Activated CD8-positive, alpha-beta memory T cell treated with anti-CD3 and anti-CD28 coated beads for 36 hours (primary cell): ENCODE measurements at regions not wholly inside any gene's neighbourhood (a gene's known extent, or its start where the extent isn't known, plus 50 kb on each side); places are given as distances from the start of the nearest gene placed in this dataset.
"Not testable (repeated sequence)": the region's sequence is repeated elsewhere in the genome, so short reads cannot be mapped to it uniquely, and the experiment has no call there.

Experiments used
- CTCF ChIA-PET: fragments of 350-600 bp; sonication (Branson Sonifier 250); formaldehyde crosslinking; loops from one replicate; lab custom pipeline; 2021; ENCODE audit warnings: antibody characterized with exemption; lab: Charles Lee
- POLR2A ChIA-PET: fragments of 350-600 bp; sonication (Branson Sonifier 250); formaldehyde crosslinking; loops from one replicate; lab custom pipeline; 2021; ENCODE audit warnings: antibody characterized with exemption; lab: Charles Lee

DNA sequence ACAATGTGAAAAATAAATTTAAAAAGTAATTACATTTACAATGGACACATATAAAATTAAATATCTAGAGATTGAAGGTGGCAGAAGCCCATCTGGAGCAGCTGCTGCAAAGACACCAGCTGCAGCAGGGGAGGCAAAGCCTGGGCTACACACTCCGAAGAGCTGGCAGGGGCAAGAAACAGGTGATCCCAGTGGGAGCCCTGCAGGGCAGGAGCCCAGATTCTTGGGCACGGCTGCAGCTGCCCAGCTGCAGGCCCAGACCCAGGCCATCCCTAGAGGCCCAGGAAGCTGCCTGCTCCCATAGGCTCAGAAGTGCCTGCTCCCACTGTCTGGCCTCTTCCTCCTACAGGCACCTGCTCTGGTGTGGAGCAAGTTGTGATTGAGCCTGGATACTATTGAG is 1547.9 kb upstream of the SPRY2 start:
- POLR2A ChIA-PET: no interaction called here
- CTCF ChIA-PET: no interaction called here

DNA sequence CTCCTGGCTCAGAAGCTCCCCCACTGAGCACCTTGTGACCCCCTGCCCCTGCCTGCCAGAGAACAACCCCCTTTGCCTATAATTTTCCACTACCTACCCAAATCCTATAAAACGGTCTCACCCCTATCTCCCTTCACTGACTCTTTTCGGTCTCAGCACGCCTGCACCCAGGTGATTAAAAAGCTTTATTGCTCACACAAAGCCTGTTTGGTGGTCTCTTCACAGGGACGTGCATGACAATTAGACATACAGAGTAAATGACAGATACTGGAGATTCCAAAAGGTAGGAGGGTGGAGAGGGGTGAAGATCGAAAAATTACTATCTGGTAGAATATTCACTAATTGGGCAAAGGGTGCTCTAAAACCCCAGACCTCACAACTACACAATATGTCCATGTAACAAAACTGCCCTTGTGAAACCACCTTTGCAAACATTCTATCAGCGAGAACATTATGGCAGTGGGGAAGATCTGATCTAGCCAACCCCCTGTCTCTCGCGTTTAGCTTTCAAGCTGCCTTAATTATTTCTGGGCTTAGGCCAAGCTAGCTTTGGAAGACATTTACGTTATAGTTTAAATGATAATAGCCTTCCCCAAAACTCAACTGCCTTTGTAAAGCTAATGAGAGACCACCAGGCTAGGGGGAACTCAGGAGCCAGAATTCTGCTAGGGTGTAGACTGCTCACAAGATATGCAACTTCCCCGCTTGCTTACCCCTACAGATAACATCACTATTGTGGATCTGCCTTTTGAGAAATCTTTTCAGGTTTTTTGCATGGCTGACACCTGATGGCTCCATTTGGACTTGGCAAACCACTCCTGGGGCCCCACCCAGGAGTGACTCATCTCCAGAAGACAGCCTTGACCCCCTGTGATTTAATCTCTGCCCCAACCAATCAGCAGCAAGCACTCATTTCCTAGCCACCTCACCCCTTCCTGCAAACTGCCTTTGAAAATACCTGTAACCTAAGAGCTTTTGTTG is 1534.0 kb upstream of the SPRY2 start:
- POLR2A ChIA-PET: no interaction called here
- CTCF ChIA-PET: no interaction called here

DNA sequence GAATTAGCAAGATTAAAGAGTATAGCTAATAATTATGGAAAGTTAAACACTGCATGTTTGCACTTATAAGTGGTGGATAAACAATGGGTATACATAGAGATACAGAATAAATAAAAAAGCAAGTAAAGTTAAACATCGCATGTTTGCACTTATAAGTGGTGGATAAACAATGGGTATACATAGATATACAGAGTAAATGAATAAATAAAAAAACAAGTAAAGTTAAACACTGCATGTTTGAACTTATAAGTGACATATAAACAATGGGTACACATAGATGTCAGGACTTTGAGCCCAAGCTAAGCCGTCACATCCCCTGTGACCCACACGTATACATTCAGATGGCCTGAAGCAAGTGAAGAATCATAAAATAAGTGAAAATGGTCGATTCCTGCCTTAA is 1533.3 kb upstream of the SPRY2 start:
- CTCF ChIA-PET: no interaction called here
- POLR2A ChIA-PET: no interaction called here

DNA sequence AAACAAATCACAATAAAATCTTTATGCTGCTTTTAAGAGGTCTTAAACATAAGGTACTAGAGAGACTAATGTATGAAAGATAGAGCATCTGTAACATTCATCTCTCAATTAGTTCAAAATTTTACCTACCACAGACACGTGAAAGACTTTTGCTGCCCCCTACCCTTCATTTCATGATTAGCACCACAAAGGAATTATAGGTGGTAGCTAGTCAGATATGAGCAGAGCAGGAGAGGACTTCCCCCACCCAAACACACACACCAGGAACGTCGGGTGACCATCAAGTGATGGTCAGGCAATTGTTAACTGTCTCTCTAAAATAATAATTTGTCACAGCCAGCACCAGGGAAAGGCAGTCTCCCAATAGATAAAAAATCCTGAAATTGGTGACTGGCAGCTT is 1531.7 kb upstream of the SPRY2 start:
- CTCF ChIA-PET: no interaction called here

DNA sequence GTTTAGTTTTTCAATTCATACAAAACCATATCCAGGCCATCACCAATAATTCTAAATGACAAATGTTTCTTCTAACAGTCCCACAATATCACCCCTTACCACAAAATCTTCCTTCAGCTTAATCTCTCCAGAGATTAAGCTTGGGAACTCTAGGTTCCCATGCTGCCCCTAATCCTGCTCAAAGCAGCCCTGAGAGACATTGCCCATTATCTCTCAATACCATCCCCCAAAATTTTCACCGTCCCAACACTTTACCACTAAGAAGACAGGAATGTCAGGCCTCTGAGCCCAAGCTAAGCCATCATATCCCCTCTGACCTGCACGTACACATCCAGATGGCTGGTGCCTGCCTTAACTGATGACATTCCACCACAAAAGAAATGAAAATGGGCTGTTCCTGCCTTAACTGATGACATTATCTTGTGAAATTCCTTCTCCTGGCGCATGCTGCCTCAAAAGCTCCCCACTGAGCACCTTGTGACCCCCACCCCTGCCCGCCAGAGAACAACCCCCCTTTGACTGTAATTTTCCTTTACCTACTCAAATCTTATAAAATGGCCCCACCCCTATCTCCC is 1530.9 kb upstream of the SPRY2 start:
- POLR2A ChIA-PET, CTCF ChIA-PET: not testable (repeated sequence)

More for the DNA sequence above, 1531.7 kb upstream of the SPRY2 start:
- POLR2A ChIA-PET: no interaction called here

DNA sequence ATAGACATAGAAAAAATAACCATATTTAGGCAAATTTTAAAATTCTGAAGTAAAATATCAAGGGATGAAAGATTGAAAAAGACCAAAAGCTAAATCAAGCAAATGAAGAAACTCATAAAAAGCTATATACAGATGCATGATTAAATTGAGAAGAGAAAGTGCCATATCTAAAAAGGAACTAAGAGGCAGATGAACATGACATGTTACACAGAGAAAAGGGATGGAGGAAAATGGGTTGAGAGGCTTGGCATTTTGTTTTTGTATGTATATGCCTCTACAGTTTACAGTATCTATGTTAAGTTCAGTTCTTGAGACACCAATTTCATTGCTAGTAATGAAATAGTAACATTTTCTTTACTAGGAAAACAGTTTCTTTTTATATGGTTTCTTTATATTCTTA is 1507.4 kb upstream of the SPRY2 start:
- ChIA-PET POLR2A (no interaction called here), CTCF (no interaction called here)

DNA sequence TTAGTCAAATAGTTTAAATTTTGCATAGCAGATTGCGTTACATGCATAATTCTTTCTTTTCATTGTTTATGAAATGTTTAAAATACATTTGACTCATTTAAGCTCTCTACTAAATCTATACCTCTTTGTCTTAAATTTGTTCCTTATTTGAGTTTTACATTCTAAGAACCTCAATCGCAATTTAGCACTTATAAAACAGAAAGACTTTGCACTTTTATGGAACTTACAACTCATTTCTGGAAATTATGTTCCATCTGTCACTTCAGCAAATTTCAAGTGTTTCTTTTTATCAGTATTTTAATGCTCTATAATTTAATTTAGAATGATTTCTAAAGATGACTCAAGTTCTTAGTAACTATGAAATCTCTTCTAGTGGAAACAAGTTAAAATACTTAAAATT is 1505.8 kb upstream of the SPRY2 start:
- POLR2A ChIA-PET: no interaction called here
- CTCF ChIA-PET: no interaction called here

DNA sequence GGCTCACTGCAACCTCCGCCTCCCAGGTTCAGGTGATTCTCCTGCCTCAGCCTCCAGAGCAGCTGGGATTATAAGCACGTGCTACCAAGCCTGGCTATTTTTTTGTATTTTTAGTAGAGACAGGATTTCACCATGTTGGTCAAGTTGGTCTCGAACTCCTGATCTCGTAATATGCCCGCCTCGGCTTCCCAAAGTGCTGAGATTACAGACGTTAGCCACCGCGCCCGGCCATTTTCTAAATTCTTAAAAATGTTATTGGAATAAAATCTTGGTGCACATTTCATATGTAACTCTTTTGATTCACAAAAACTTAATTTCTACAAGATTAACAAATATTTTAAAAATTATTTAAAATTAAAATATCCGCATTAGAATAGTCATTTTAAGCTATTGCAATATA is 1480.3 kb upstream of the SPRY2 start:
- POLR2A ChIA-PET: no interaction called here
- CTCF ChIA-PET: no interaction called here

DNA sequence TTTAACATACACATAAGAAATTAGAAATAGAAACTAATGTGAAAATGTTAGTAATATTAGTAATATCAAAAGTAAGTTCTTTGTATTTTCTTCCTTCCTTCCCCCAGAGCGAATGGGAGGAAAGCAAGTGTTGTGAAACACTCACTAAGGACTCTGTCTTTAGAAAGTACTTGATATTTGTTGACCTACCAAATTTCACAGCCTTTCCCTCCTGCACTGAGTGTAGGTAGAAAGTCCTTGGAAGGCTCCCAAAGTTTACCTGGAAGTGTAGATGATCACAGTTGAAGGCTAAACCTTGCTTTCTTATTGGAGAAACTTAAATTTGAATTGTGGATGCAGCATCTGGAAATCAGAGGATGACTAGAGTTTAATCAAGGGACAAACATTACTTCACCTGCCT is 1459.5 kb upstream of the SPRY2 start:
- ChIA-PET CTCF (no interaction called here), POLR2A (no interaction called here)

DNA sequence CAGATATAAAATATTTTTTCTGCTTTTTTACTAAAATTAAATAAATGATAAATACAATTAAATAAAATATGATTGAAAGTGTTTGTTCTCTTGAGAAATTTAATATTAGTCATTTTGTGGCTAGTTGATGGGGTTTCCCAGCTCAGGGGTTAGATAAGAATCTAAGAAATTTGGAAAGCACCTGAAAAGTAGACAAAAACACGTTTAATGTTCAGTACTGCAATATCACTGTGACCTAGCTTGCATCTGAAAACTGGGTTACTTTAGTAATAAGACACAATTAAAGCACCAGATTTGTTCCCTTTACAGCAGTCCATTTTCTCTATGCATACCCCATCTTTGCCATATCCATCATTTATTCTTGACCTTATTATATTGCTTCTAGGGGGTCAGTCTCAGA is 1454.8 kb upstream of the SPRY2 start:
- POLR2A ChIA-PET: no interaction called here
- CTCF ChIA-PET: no interaction called here

DNA sequence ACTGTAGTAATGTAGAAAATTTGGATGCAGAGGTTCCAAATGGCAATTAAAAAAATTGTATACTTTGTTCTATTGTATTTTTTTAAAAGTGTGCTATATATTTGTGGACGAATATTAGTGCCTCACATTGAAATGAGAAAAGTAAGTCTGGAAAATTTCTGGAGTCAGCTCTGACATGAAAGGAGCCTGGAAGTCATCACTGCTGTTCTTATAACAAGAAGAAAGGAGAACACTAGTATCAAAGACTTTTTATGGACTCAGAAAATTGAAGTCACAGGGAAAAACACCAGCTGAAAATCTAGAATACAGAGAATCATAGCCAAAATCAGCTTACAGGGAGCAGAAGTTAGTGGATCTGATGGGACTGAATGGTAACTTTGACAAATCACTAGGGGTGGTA is 1450.7 kb upstream of the SPRY2 start:
- ChIA-PET CTCF (no interaction called here), POLR2A (no interaction called here)

DNA sequence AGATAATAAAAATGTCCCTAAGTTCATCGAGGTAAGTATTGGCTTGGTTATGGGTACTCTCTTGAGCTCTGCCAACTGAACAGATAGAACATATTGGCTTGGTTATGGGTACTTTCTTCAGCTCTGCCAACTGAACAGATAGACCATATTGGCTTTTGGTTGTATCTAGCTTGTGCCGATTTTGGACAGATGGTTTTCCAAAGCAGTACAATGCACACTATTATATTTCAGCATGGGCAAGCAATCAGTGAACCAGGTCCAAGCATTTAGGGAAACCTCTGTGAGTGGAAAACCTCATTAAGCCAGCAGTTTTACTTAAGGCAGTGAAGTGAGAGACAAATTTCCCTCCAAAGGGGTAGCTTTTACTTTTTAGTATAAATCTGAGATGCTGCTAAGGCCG is 1440.5 kb upstream of the SPRY2 start:
- CTCF ChIA-PET: no interaction called here
- POLR2A ChIA-PET: no interaction called here

DNA sequence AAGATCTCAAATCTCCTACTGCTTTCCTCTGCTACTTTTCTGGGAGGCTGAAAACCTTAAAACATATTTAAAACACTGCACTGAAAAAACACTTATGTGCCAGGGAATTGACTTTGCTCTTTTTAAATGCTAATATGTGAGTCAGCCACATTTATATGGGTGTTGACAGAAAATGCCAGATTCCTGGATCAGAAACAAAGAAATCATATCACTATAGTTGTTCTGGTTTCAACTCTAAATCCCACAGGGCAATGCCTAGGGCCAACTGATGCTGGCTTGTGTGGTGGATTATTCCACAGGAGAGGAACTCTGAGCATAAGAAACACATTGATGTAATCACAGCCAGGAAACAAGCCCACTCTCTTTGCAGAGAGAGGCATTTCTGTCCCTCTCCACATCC is 1439.0 kb upstream of the SPRY2 start:
- ChIA-PET POLR2A (no interaction called here), CTCF (no interaction called here)

DNA sequence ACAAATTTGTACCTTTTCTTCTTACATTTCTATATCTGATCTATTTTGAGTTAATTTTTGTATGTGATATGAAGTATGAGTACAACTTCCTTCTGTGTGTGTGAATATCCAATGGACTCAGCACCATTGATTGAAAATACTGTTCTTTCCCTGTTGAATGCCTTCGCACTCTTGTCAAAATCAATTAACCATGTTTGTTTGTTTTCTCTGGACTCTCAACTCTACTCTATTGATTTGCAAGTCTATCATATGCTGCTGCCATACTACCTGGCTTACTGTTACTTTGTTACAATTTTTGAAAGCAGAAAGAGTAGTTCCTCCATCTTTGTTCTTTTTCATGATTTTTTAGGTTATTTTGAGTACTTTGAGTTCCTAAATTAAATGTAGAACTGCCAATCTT is 1437.4 kb upstream of the SPRY2 start:
- ChIA-PET CTCF (no interaction called here), POLR2A (no interaction called here)

DNA sequence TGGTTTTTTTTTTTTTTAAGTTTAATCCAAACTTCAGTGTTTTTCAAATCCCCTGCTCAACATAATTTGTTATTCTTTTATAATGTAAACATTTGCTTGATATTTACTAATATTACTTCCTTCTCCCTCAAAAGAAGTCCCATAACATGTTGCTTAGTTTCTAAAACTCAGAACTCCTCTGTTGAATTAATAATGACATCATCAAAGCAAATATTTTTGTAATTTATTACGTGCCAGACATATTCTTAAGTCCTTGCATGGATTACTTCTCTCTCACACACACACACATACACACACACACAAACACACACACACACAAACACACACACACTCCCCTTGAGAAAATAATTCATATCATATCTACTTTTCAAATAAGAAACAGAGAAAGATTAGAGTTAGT is 1432.3 kb upstream of the SPRY2 start:
- ChIA-PET POLR2A (no interaction called here), CTCF (no interaction called here)

DNA sequence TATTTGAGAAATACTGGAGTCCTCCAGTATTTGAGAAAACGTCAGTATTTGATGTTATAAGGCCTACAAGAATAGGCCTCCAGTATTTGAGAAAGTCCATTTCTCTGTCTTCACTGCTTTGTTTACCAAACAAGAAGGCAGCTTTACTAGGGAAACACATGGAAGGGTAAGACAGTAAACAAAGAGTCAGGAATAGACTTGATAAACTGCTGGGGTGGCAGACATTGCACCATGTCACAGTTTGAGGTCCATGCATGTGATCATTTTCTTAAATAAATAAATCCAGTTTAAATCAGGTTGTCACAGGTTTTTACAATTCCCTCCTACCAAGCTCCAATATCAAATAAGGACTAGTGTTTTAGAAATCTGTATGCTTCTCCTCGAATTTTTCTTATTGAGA is 1431.0 kb upstream of the SPRY2 start:
- ChIA-PET POLR2A (no interaction called here), CTCF (no interaction called here)

DNA sequence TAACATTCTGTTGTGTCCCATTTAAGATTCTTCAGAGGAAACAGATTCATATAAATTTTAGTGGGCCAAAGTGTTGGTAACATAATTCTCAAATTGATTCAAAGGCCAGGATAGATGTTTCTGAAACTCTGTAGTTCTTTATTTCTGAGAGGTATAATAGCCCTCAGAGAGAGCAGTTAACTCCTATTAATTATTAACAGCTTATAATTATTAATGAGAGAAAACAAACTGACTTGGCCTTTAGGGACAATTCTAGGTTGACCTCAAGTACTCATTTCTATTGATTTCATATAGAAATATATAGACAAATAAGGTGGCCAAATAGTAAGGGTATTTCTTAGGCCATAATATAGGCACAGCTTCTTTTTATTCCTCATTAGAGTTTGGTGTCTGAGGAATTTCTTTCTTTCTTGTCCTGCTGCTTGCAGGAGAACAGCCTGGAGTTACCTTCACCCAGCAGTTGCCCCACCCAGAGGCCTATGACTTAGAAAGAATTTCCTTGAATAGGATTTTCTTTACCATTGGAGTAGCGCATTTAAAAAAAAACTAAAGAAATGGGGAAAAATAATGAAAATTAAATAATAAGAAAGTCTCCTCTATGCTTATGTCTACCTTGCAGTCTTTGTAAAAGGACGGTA is 1430.1 kb upstream of the SPRY2 start:
- CTCF ChIA-PET: no interaction called here
- POLR2A ChIA-PET: no interaction called here

DNA sequence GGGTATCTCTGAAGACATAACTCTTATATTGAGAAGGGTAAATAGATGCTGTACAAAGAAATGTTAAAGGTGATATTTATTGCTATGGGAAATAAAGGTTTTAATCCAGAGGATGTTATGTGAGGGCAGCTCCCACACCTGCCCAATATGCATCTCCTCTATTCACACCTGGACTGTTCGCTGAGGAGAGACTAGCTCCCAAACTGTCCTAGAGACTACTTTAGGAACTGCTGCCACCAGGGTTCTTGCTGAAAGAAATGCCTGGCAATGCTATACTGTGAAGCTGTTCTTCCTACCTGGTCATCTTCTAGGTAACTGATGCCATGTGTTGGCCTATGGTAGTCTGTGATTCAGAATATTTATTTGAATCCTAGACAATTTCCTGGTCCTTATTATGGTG is 1421.5 kb upstream of the SPRY2 start:
- POLR2A ChIA-PET: no interaction called here
- CTCF ChIA-PET: interaction anchor here (0.8 kb wide), 1 partner anchor 1960 kb away, joined by 3 read pairs; no protein-coding TSS in a partner anchor

DNA sequence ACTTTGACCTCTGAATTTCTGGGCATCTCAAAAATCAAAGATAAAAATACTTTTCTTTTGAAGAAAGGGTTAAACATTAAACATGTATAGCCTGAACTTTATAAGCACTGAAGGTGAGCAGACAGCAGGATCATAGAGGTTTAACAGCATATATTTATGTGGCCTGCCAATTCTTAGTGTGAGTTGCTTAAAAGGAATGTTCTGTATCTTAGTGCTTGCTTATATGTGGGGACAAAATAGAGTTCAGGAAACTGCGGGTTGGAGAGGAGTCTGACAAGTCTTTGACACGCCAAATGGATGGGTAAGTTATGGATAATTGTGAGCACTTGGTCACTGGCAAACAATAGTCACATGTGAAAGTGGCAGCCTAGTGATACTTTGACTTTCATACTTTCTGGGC is 1419.4 kb upstream of the SPRY2 start:
- CTCF ChIA-PET: no interaction called here

DNA sequence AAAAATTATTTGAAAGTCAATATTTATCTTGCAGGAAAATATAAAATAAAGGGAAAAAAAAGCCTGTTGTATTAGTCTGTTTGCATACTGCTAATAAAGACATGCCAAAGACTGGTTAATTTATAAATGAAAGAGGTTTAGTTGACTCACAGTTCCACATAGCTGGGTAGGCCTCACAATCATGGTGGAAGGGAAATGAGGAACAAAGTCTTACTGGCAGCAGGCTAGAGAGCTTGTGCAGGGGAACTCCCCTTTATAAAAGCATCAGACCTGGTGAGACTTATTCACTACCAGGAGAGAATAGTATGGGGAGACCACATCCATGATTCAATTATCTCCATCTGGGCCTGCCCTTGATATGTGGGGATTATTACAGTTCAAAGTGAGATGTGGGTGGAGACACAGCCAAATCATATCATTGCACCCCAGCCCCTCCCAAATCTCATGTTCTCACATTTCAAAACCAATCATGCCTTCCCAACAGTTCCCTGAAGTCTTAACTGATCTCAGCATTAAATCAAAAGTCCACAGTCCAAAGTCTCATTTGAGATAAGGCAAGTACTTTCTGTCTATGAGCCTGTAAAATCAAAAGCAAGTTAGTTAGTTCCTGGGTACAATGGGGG is 1416.5 kb upstream of the SPRY2 start:
- ChIA-PET POLR2A (no interaction called here), CTCF (no interaction called here)

More for the DNA sequence above, 1419.4 kb upstream of the SPRY2 start:
- POLR2A ChIA-PET: no interaction called here
